Psoas muscle (tissue), 7 donors: ENCODE measurements at regions not wholly inside any gene's neighbourhood (a gene's known extent, or its start where the extent isn't known, plus 50 kb on each side); places are given as distances from the start of the nearest gene placed in this dataset.

Experiments
- ATAC-seq, 4 donors: fragments of 200-7000 bp; cut with Tn5 transposase; one replicate each; pipeline ENCODE4 v1.9.1; 2020; ENCODE audit warnings: moderate library complexity in 3 of 4, mild to moderate bottlenecking in 2 of 4
- DNase-seq, 2 donors: peaks; one replicate each; pipeline ENCODE4 v3.0.0-alpha.2; 2020
- H3K27ac ChIP-seq: fragments of 200-600 bp; one replicate; pipeline ENCODE4 v1.8.0; 2022
- H3K27me3 ChIP-seq, 3 donors: fragments of 200-600 bp in 1 of 3; one replicate each; pipeline versions ENCODE4 v1.6.1 to v1.8.0; 2013 to 2022; ENCODE audit warnings: low read length in 2 of 3, mild to moderate bottlenecking in 2 of 3, moderate library complexity in 1 of 3; ENCODE audit not compliant: insufficient read depth in 3 of 3
- H3K36me3 ChIP-seq, 2 donors: fragments of 200-600 bp in 1 of 2; one replicate each; pipeline versions ENCODE4 v1.6.1 to v1.8.0; 2013 to 2022; ENCODE audit warnings: low read depth in 1 of 2, mild to moderate bottlenecking in 1 of 2, moderate library complexity in 1 of 2; ENCODE audit not compliant: insufficient read depth in 1 of 2
- H3K4me1 ChIP-seq: fragments of 200-600 bp; one replicate; pipeline ENCODE4 v1.8.0; 2022
- H3K4me3 ChIP-seq: fragments of 200-600 bp; one replicate; pipeline ENCODE4 v1.8.0; 2022; ENCODE audit warnings: mild to moderate bottlenecking
- H3K9me3 ChIP-seq: fragments of 200-600 bp; one replicate; pipeline ENCODE4 v1.8.0; 2022
- WGBS, 3 donors: extraction: QIAGEN DNeasy Blood & Tissue Kit; methylation state at CpG; one replicate each; pipeline versions ENCODE4 v1.1.6 to v1.1.7; 2013; 5-methylcytosine and 5-hydroxymethylcytosine counted together
- intact Hi-C, 2 donors: fragments of 100-400 bp; cut with DNase I; formaldehyde crosslinking; loops; one replicate each; pipeline versions ENCODE4 v1.11.0 to v1.14.2; 2022
- TF ChIP-seq, protein P1 (sequence below): fragments of 200-600 bp; IDR thresholded peaks from one replicate; pipeline ENCODE4 v1.8.0; 2022; ENCODE audit warnings: antibody characterized with exemption
- donor health status: healthy with polysubstance abuse.
- donor health status: DM: no; HTN: no; CAD: no; lungs with moderate emphysema.
- donor health status: Bipolar disorder and iron deficiency.
- donor health status: healthy.
- donor health status: DM: yes; HTN: yes; CAD: no.
- donor health status: DM: no; HTN: no; CAD: no.
- donor health status: DM: yes; HTN: yes; CAD: no.

DNA sequence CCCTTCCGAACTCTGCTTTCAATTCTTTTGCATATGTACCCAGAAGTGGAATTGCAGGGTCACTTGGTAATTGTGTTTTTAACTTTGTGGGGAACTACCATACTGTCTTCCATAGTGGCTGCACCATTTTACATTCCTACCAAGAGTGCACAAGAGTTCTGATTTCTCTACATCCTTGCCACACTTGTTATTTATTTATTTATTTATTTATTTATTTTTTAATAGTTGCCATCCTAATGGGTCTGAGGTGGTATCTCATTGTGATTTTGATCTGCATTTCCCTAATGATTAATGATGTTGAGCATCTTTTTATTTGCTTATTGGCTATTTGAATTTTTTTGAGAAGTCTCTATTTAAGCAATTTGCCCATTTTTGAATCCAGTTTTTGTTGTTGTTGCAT is 422.4 kb downstream of the PTPRU start:
- 86 to 91% (median 88%) methylated on average over 1 of the region's 1 CpG for WGBS, 3 donors
- no peak overlapping the region for H3K4me3 ChIP-seq
- no peak for DNase-seq
- H3K4me1 ChIP-seq = no peaks in the 10 kb centered on the region
- peaks cover 17% of the 10 kb centered on the region for H3K9me3 ChIP-seq
- intact Hi-C loops = no loop called here
- peaks cover 0 to 1% (median 0%) of the 10 kb centered on the region in 3 donors for H3K27me3 ChIP-seq
- no peak overlapping the region for H3K27ac ChIP-seq
- TF ChIP-seq, protein P1, sequence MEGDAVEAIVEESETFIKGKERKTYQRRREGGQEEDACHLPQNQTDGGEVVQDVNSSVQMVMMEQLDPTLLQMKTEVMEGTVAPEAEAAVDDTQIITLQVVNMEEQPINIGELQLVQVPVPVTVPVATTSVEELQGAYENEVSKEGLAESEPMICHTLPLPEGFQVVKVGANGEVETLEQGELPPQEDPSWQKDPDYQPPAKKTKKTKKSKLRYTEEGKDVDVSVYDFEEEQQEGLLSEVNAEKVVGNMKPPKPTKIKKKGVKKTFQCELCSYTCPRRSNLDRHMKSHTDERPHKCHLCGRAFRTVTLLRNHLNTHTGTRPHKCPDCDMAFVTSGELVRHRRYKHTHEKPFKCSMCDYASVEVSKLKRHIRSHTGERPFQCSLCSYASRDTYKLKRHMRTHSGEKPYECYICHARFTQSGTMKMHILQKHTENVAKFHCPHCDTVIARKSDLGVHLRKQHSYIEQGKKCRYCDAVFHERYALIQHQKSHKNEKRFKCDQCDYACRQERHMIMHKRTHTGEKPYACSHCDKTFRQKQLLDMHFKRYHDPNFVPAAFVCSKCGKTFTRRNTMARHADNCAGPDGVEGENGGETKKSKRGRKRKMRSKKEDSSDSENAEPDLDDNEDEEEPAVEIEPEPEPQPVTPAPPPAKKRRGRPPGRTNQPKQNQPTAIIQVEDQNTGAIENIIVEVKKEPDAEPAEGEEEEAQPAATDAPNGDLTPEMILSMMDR = no peak
- no peak for ATAC-seq
- no peaks in the 10 kb centered on the region for H3K36me3 ChIP-seq

DNA sequence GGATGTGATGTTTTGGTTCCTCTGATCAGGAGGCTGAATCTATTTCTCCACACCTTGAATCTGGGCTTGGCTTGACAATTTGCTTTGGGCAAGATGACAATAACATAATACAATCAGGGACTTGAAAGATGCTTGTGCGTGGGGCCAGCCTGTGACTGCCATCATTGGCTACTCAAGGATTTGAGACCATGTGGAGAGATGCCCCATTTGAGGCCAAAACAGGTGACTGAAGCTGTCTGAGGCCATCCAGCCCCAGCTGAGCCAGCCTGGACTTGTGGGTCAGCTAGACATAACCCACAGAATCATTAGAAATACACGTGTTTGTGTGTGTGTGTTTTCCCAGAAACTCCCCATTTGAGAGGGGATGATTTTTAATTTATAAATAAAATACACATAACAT is 421.5 kb downstream of the PTPRU start:
- Histone ChIP-seq H3K27ac (no peak overlapping the region), H3K4me1 (no peaks in the 10 kb centered on the region), H3K36me3 (no peaks in the 10 kb centered on the region), H3K4me3 (no peak overlapping the region), H3K9me3 (peaks cover 16% of the 10 kb centered on the region), H3K27me3 (no peaks in the 10 kb centered on the region)
- intact Hi-C loops = no loop called here
- TF ChIP-seq, protein P1 = no peak
- no peak for DNase-seq
- 51 to 72% (median 69%) methylated on average over 2 of the region's 2 CpGs for WGBS, 3 donors
- ATAC-seq = no peak

DNA sequence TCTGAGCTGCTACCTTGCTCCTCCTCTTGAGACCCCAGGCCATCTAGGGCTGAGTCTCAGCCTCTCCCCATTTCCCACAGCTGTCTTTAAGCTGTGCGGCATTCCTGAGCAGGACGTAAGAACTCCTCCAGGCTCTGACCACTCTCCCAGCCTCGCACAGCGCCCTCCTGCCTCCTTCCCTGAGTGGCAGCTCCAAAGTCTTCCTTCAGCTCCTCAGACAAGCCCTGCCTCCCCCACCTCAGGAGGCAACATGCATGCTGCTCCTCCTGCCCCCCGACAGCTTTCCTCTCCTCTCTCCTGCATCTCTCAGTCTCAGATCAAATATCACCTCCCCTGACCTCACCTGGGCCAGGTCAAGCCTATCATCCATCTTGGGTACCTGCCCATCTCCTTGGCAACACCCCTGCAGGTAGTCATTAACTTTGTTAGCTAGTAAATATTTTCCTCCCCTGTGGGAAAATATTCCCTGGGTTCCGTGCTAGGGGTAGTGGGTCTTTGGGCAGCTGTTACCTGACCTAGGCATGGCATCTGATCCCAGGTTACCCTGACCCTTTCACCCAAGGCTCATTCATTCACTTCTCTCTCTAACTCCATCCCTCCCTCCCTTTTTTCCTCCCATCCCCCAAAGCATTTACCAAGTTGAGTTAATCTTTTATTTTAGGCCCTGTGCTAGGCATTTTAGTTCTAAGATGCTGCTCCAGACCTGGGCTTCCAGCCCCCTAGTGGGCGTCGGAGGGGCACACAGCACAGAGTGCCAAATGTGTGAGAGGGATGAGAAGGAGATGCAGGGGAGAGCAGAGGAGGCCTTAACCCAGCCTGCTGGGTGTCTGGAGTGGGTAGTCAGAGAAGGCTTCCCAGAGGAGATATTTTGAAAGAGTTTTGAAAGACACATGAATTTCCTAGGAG is 419.9 kb downstream of the PTPRU start:
- H3K4me3 ChIP-seq = no peak overlapping the region
- no peaks in the 10 kb centered on the region for H3K4me1 ChIP-seq
- 41 to 44% (median 44%) methylated on average over 8 of the region's 8 CpGs for WGBS, 3 donors
- H3K9me3 ChIP-seq = peaks cover 12% of the 10 kb centered on the region
- DNase-seq = no peak
- TF ChIP-seq, protein P1 = peak; percentile 4
- no peak overlapping the region for H3K27ac ChIP-seq
- H3K27me3 ChIP-seq = peaks cover 0 to 5% (median 0%) of the 10 kb centered on the region in 3 donors
- no peak for ATAC-seq
- no peaks in the 10 kb centered on the region for H3K36me3 ChIP-seq
- intact Hi-C loops = no loop called here

DNA sequence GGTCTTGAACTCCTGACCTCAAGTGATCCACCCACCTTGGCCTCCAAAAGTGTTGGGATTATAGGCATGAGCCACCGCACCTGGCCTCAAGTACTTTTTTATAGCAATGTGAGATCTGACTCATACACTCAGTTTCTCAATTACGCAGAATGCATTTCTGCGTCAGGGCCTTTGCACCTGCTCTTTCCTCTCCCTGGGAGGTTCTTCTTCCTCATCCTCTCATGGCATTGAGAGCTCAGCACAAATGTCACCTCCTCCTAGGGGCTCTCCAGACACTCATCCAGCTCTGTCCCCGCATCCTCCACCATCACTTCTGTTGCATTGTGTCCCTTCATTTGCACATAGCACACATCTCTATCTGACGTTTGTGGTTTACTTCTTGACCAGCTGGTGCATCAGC is 418.8 kb downstream of the PTPRU start:
- intact Hi-C loops = no loop called here
- no peak overlapping the region for H3K4me3 ChIP-seq
- DNase-seq (no peak), ATAC-seq (no peak)
- no peaks in the 10 kb centered on the region for H3K4me1 ChIP-seq
- no peak overlapping the region for H3K27ac ChIP-seq
- peaks cover 0 to 5% (median 0%) of the 10 kb centered on the region in 3 donors for H3K27me3 ChIP-seq
- no peaks in the 10 kb centered on the region for H3K36me3 ChIP-seq
- TF ChIP-seq, protein P1 = no peak
- peaks cover 10% of the 10 kb centered on the region for H3K9me3 ChIP-seq
- WGBS, 3 donors = 72 to 79% (median 73%) methylated on average over 5 of the region's 5 CpGs
